GM23338 (cell line): ENCODE measurements at regions not wholly inside any gene's neighbourhood (a gene's known extent, or its start where the extent isn't known, plus 50 kb on each side); places are given as distances from the start of the nearest gene placed in this dataset.
A peak's percentile ranks its signal among the peaks of the same experiment; 100 is the strongest.

Source experiments
- ATAC-seq: fragments of 200-7000 bp; cut with Tn5 transposase; 3 replicates; pipeline ENCODE4 v1.9.1; 2020
- DNase-seq: peaks from one replicate; pipeline ENCODE4 v3.0.0-alpha.2; 2015; ENCODE audit warnings: low spot score
- H2AFZ ChIP-seq: fragments of 200-600 bp; sonication (generic); 2 replicates; pipeline ENCODE4 v1.8.0; 2016; ENCODE audit warnings: antibody characterized with exemption, mild to moderate bottlenecking, moderate library complexity
- H3F3A ChIP-seq: fragments of 200-600 bp; sonication (generic); replicated peaks from 2 replicates; pipeline ENCODE4 v1.8.0; 2017; ENCODE audit warnings: antibody characterized with exemption, mixed run types, low read depth
- H3K27ac ChIP-seq: fragments of 200-600 bp; sonication (generic); 2 replicates; pipeline ENCODE4 v1.6.1; 2016; ENCODE audit warnings: low read depth
- H3K27me3 ChIP-seq: fragments of 200-600 bp; sonication (generic); 2 replicates; pipeline ENCODE4 v1.8.0; 2016; ENCODE audit warnings: mild to moderate bottlenecking, mixed run types, moderate library complexity; ENCODE audit not compliant: insufficient read depth
- H3K36me3 ChIP-seq: fragments of 200-600 bp; sonication (generic); 2 replicates; pipeline ENCODE4 v1.8.0; 2016; ENCODE audit warnings: mild to moderate bottlenecking; ENCODE audit not compliant: insufficient read depth
- H3K4me1 ChIP-seq: fragments of 200-600 bp; sonication (generic); 2 replicates; pipeline ENCODE4 v1.8.0; 2016; ENCODE audit warnings: mild to moderate bottlenecking, moderate library complexity; ENCODE audit not compliant: insufficient read depth
- H3K4me2 ChIP-seq: fragments of 200-600 bp; sonication (generic); 2 replicates; pipeline ENCODE4 v1.7.1; 2017; ENCODE audit warnings: mixed run types
- H3K4me3 ChIP-seq: fragments of 200-600 bp; sonication (generic); 2 replicates; pipeline ENCODE4 v1.6.1; 2016; ENCODE audit warnings: mixed run types
- H3K79me2 ChIP-seq: fragments of 200-600 bp; sonication (generic); replicated peaks from 2 replicates; pipeline ENCODE4 v1.8.0; 2017; ENCODE audit warnings: mild to moderate bottlenecking; ENCODE audit not compliant: insufficient read depth
- H3K9me2 ChIP-seq: fragments of 200-600 bp; sonication (generic); 2 replicates; pipeline ENCODE4 v1.8.0; 2017; ENCODE audit not compliant: insufficient read depth
- H4K20me1 ChIP-seq: fragments of 200-600 bp; sonication (generic); replicated peaks from 2 replicates; pipeline ENCODE4 v1.8.0; 2017; ENCODE audit warnings: mild to moderate bottlenecking; ENCODE audit not compliant: insufficient read depth
- H3K27ac Mint-ChIP-seq: 2 replicates; pipeline ENCODE4 v1.8.0; 2020; ENCODE audit warnings: inconsistent platforms, mild to moderate bottlenecking, moderate library complexity, mixed read lengths
- H3K27me3 Mint-ChIP-seq: 3 replicates; pipeline ENCODE4 v1.8.0; 2022; ENCODE audit warnings: low read depth, mild to moderate bottlenecking, moderate library complexity, mixed read lengths, inconsistent platforms; ENCODE audit not compliant: insufficient read depth, poor library complexity
- H3K36me3 Mint-ChIP-seq: 3 replicates; pipeline ENCODE4 v1.8.0; 2021; ENCODE audit warnings: low read depth, mild to moderate bottlenecking, inconsistent platforms, moderate library complexity, mixed read lengths
- H3K4me1 Mint-ChIP-seq: 3 replicates; pipeline ENCODE4 v1.8.0; 2020; ENCODE audit warnings: mild to moderate bottlenecking, inconsistent platforms, mixed read lengths
- H3K4me3 Mint-ChIP-seq: 3 replicates; pipeline ENCODE4 v1.8.0; 2021; ENCODE audit warnings: moderate library complexity, mild to moderate bottlenecking, inconsistent platforms, mixed read lengths
- H3K9me3 Mint-ChIP-seq: 3 replicates; pipeline ENCODE4 v1.8.0; 2020; ENCODE audit warnings: moderate library complexity, mild to moderate bottlenecking, inconsistent platforms, mixed read lengths
- CREB1 ChIP-seq: fragments of 250-450 bp; sonication (Bioruptor Pico); IDR thresholded peaks from 2 replicates; pipeline ENCODE4 v1.5.0; 2020; ENCODE audit warnings: low read depth, mild to moderate bottlenecking, moderate library complexity
- CTCF ChIP-seq, 2 experiments: fragments of 200-600 bp in 1 of 2; sonication (generic) in 1 of 2; conservative IDR thresholded peaks; 2 replicates each; pipeline versions ENCODE4 v1.5.1 to v1.6.1; 2016 to 2017; ENCODE audit warnings: antibody characterized with exemption in 2 of 2, low read depth in 2 of 2, mild to moderate bottlenecking in 2 of 2, moderate library complexity in 1 of 2
- ETS1 ChIP-seq: IDR thresholded peaks from 2 replicates; pipeline ENCODE4 v1.6.1; 2016; ENCODE audit warnings: antibody characterized with exemption
- EZH2 ChIP-seq: fragments of 200-600 bp; sonication (generic); IDR thresholded peaks from one replicate; pipeline ENCODE4 v1.8.0; 2017; ENCODE audit warnings: antibody characterized with exemption, mild to moderate bottlenecking, low read depth; ENCODE audit not compliant: unreplicated experiment
- EZH2phosphoT487 ChIP-seq: fragments of 200-600 bp; sonication (generic); IDR thresholded peaks from one replicate; pipeline ENCODE4 v1.8.1; 2018; ENCODE audit warnings: antibody characterized with exemption; ENCODE audit not compliant: unreplicated experiment
- JUNB ChIP-seq: IDR thresholded peaks from one replicate; pipeline ENCODE4 v1.6.1; 2016; ENCODE audit warnings: antibody characterized with exemption; ENCODE audit not compliant: unreplicated experiment
- NANOG ChIP-seq: IDR thresholded peaks from 2 replicates; pipeline ENCODE4 v1.6.1; 2016; ENCODE audit warnings: antibody characterized with exemption, borderline replicate concordance
- POLR2AphosphoS5 ChIP-seq: IDR thresholded peaks from 2 replicates; pipeline ENCODE4 v1.6.1; 2016; ENCODE audit warnings: antibody characterized with exemption, low read depth
- REST ChIP-seq: IDR thresholded peaks from one replicate; pipeline ENCODE4 v1.6.1; 2018; ENCODE audit warnings: antibody characterized with exemption; ENCODE audit not compliant: unreplicated experiment
- STAT1 ChIP-seq: IDR thresholded peaks from one replicate; pipeline ENCODE4 v1.6.1; 2016; ENCODE audit warnings: antibody characterized with exemption; ENCODE audit not compliant: unreplicated experiment
- ZNF114 ChIP-seq: fragments of 250-450 bp; sonication (Bioruptor Pico); IDR thresholded peaks from 2 replicates; pipeline ENCODE4 v1.5.0; 2020; ENCODE audit warnings: mild to moderate bottlenecking, moderate library complexity
- ZNF331 ChIP-seq: fragments of 250-450 bp; sonication (Bioruptor Pico); IDR thresholded peaks from 2 replicates; pipeline ENCODE4 v1.5.0; 2020; ENCODE audit warnings: low read depth, mild to moderate bottlenecking, moderate library complexity
- ZNF462 ChIP-seq: fragments of 250-450 bp; sonication (Bioruptor Pico); IDR thresholded peaks from 2 replicates; pipeline ENCODE4 v1.5.0; 2020; ENCODE audit warnings: mild to moderate bottlenecking, moderate library complexity

- peaks cover 25% of the 10 kb centered on the region for H3K4me1 ChIP-seq
- no peaks in the 10 kb centered on the region for H3K9me3 Mint-ChIP-seq
- peak; percentile 42; the same call in 2 of the 3 replicates for ATAC-seq
- peaks cover 2% of the 10 kb centered on the region for H3K27me3 Mint-ChIP-seq
- no peaks in the 10 kb centered on the region for H3K27me3 ChIP-seq
- peaks cover 28% of the 10 kb centered on the region for H3K4me1 Mint-ChIP-seq
- H4K20me1 ChIP-seq = no peaks in the 10 kb centered on the region
- H3F3A ChIP-seq = no peaks in the 10 kb centered on the region
- no peak overlapping the region for H3K27ac ChIP-seq
- no peak overlapping the region for H3K4me2 ChIP-seq
- no peaks in the 10 kb centered on the region for H3K9me2 ChIP-seq
- no peak overlapping the region for H3K4me3 Mint-ChIP-seq
- no peak overlapping the region for H3K4me3 ChIP-seq
- TF ChIP-seq REST (no peak), EZH2 (no peak), ZNF331 (CRISPR knock-in tag) (no peak), CREB1 (CRISPR knock-in tag) (no peak), ZNF114 (CRISPR knock-in tag) (no peak), CTCF (conservative IDR thresholded peaks at IDR 0.05; ENCODE audit: low read depth in 2 of 2) (no peak), ETS1 (no peak), STAT1 (no peak), POLR2AphosphoS5 (no peak), EZH2phosphoT487 (no peak), NANOG (no peak), JUNB (no peak), ZNF462 (CRISPR knock-in tag) (no peak)
- no peaks in the 10 kb centered on the region for H3K36me3 Mint-ChIP-seq
- no peak for DNase-seq
- H3K36me3 ChIP-seq = no peaks in the 10 kb centered on the region
- H3K27ac Mint-ChIP-seq = no peak overlapping the region
- H3K79me2 ChIP-seq = no peaks in the 10 kb centered on the region
- no peak overlapping the region for H2AFZ ChIP-seq
Observed at GRCh38 chr18:24831871-24832665, 371.6 kb downstream of the HRH4 start.
